WTC11 (cell line): ENCODE measurements at regions not wholly inside any gene's neighbourhood (a gene's known extent, or its start where the extent isn't known, plus 50 kb on each side); places are given as distances from the start of the nearest gene placed in this dataset.

Experiments used
- ATF3 ChIP-seq: sonication (generic); formaldehyde crosslinking; conservative IDR thresholded peaks from 2 replicates; pipeline ENCODE4 v1.8.1; 2022; ENCODE audit warnings: mild to moderate bottlenecking, missing genetic modification reagents
- CTCF ChIP-seq: fragments of 200-600 bp; IDR thresholded peaks from 2 replicates; pipeline ENCODE4 v1.8.0; 2022; ENCODE audit warnings: antibody characterized with exemption
- E2F4 ChIP-seq: sonication (generic); formaldehyde crosslinking; IDR thresholded peaks from 2 replicates; pipeline ENCODE4 v1.8.1; 2022; ENCODE audit warnings: low read depth, mild to moderate bottlenecking, moderate library complexity, missing genetic modification reagents, borderline replicate concordance
- KAT7 ChIP-seq: sonication (generic); formaldehyde crosslinking; IDR thresholded peaks from 2 replicates; pipeline ENCODE4 v1.8.1; 2023; ENCODE audit warnings: missing genetic modification reagents, mild to moderate bottlenecking, borderline replicate concordance
- MAX ChIP-seq: sonication (generic); formaldehyde crosslinking; IDR thresholded peaks from 2 replicates; pipeline ENCODE4 v1.8.0; 2022; ENCODE audit warnings: mild to moderate bottlenecking, missing genetic modification reagents
- NR2C2 ChIP-seq: sonication (generic); formaldehyde crosslinking; IDR thresholded peaks from 2 replicates; pipeline ENCODE4 v1.8.0; 2022; ENCODE audit warnings: mild to moderate bottlenecking, missing genetic modification reagents
- PREB ChIP-seq: sonication (generic); formaldehyde crosslinking; IDR thresholded peaks from 2 replicates; pipeline ENCODE4 v1.8.1; 2022; ENCODE audit warnings: mild to moderate bottlenecking, missing genetic modification reagents, moderate library complexity, borderline replicate concordance
- TEAD1 ChIP-seq: sonication (generic); formaldehyde crosslinking; IDR thresholded peaks from 2 replicates; pipeline ENCODE4 v1.8.0; 2022; ENCODE audit warnings: mild to moderate bottlenecking, missing genetic modification reagents
- USF1 ChIP-seq: sonication (generic); formaldehyde crosslinking; IDR thresholded peaks from 2 replicates; pipeline ENCODE4 v1.8.0; 2022; ENCODE audit warnings: mild to moderate bottlenecking, missing genetic modification reagents
- ZBTB21 ChIP-seq: sonication (generic); formaldehyde crosslinking; IDR thresholded peaks from 2 replicates; pipeline ENCODE4 v1.8.1; 2023; ENCODE audit warnings: mild to moderate bottlenecking, missing genetic modification reagents, borderline replicate concordance
- ZNF138 ChIP-seq: sonication (generic); formaldehyde crosslinking; conservative IDR thresholded peaks from 2 replicates; pipeline ENCODE4 v1.8.1; 2022; ENCODE audit warnings: mild to moderate bottlenecking, moderate library complexity, missing genetic modification reagents
- ZNF512 ChIP-seq: sonication (generic); formaldehyde crosslinking; IDR thresholded peaks from 2 replicates; pipeline ENCODE4 v1.8.1; 2022; ENCODE audit warnings: missing genetic modification reagents, borderline replicate concordance

GRCh38 chr18:27278131-27278530 is 93.0 kb upstream of the CHST9 start:
- TF ChIP-seq CTCF (no peak), NR2C2 (no peak), USF1 (CRISPR knock-in tag) (no peak), MAX (CRISPR knock-in tag) (no peak), ZNF512 (CRISPR knock-in tag) (no peak), E2F4 (CRISPR knock-in tag) (no peak), ATF3 (CRISPR knock-in tag) (no peak), ZNF138 (no peak), TEAD1 (CRISPR knock-in tag) (no peak), KAT7 (CRISPR knock-in tag) (no peak), ZBTB21 (CRISPR knock-in tag) (no peak), PREB (CRISPR knock-in tag) (no peak)
